ENCODE measurements at regions not wholly inside any gene's neighbourhood (a gene's known extent, or its start where the extent isn't known, plus 50 kb on each side); places are given as distances from the start of the nearest gene placed in this dataset.

DNA sequence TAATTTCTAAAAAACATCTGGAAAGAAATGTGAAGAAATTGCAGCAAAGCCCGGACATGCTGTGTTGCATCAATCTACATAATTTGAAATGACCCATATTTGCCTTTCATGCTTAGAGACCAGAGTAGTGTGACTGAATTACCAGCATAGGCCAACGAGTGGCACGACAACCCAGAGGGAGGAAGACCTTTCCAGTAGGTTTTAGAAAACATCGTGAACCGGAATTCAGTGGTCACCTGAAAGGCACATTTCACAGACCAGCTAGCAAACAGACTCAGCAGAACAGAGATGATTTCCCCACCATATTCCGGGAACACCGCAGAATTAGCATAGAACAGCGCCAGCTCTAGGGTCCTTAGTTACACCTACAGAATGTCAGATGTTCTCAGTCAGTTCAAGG, 620.0 kb upstream of the ZNF385D start:
- H3K27ac ChIP-seq (ENCODE audit: low read depth, low read length), result no peak overlapping the region
- peak overlapping the region; percentile 86 to 92; a peak in 2 of 4 replicates for H3K4me2 ChIP-seq (ENCODE audit: insufficient read depth in 1 of 2, low read depth in 2 of 2, low read length in 2 of 2)
- H3K4me1 ChIP-seq (replicated peaks in 1 of 4; ENCODE audit: control insufficient read depth in 3 of 4, insufficient read depth in 4 of 4, low read length in 3 of 4), result peaks cover 3 to 8% (median 5%) of the 10 kb centered on the region in 4 experiments; a peak in 4 of 7 replicates
- H4K91ac ChIP-seq (replicated peaks; ENCODE audit: insufficient read length, low read length), result no peak overlapping the region
- no peak overlapping the region for H3K4ac ChIP-seq (replicated peaks; ENCODE audit: insufficient read length, low read depth, low read length)
- H3K9ac ChIP-seq (replicated peaks in 1 of 4; ENCODE audit: extremely low read depth in 1 of 4, low read depth in 3 of 4, low read length in 3 of 4), result no peak overlapping the region
- H3K18ac ChIP-seq (ENCODE audit: extremely low read depth, low read length), result no peak overlapping the region
- DNase-seq (ENCODE audit: low read depth in 1 of 2, low spot score in 2 of 2) (no peak), FAIRE-seq (no peak)
- H2AK5ac ChIP-seq (ENCODE audit: low read depth, low read length), result no peak overlapping the region
- H2BK5ac ChIP-seq (ENCODE audit: low read depth, low read length), result no peak overlapping the region
- H3K36me3 ChIP-seq (ENCODE audit: control insufficient read depth in 2 of 4, insufficient read depth in 4 of 4, low read length in 3 of 4), result no peaks in the 10 kb centered on the region
- H3K23ac ChIP-seq (ENCODE audit: insufficient read length), result no peak overlapping the region
- no peaks in the 10 kb centered on the region for H3K79me1 ChIP-seq (ENCODE audit: low read depth, low read length)
- 0 out of 8 replicates have a peak overlapping the region, but pooled peaks of 1 of the 4 experiments have one; percentile 50 for H3K4me3 ChIP-seq (ENCODE audit: extremely low read depth in 1 of 4, insufficient read depth in 2 of 4, low read depth in 3 of 4, low read length in 4 of 4)
- peaks cover 6 to 35% (median 25%) of the 10 kb centered on the region in 4 experiments for H3K27me3 ChIP-seq (replicated peaks in 1 of 4; ENCODE audit: control insufficient read depth in 3 of 4, extremely low read depth in 1 of 4, insufficient read depth in 3 of 4, low read length in 3 of 4)
- peaks cover 4% of the 10 kb centered on the region; the same call in 1 of the 2 replicates for H3K23me2 ChIP-seq (ENCODE audit: low read depth, low read length)
- H2BK120ac ChIP-seq (replicated peaks; ENCODE audit: low read depth, low read length), result no peak overlapping the region
- CTCF ChIA-PET (ENCODE audit: partially characterized antibody), result no interaction called here
- no peaks in the 10 kb centered on the region for H3K79me2 ChIP-seq (ENCODE audit: control insufficient read depth in 1 of 2, insufficient read depth in 2 of 2, low read length in 2 of 2)
- no peaks in the 10 kb centered on the region for H4K20me1 ChIP-seq (replicated peaks in 1 of 2; ENCODE audit: control insufficient read depth in 1 of 2, insufficient read depth in 2 of 2, low read length in 2 of 2)
- H4K5ac ChIP-seq (ENCODE audit: insufficient read length, low read depth, low read length), result no peak overlapping the region
- no peak overlapping the region for H2BK20ac ChIP-seq (ENCODE audit: low read length)
- H3K9me3 ChIP-seq (ENCODE audit: insufficient read depth in 2 of 2, low read depth in 1 of 2, low read length in 1 of 2), result no peaks in the 10 kb centered on the region
- TF ChIP-seq SP2 (IDR thresholded peaks at IDR 0.05; ENCODE audit: low read length) (no peak), GTF2F1 (IDR thresholded peaks at IDR 0.05; ENCODE audit: borderline replicate concordance, low read depth, low read length) (no peak), SIRT6 (IDR thresholded peaks at IDR 0.05; ENCODE audit: low read length) (no peak), RAD21 (IDR thresholded peaks at IDR 0.05 in 1 of 2, conservative IDR thresholded peaks at IDR 0.05 in 1 of 2; ENCODE audit: low read depth in 2 of 2, low read length in 2 of 2) (no peak), CEBPB (IDR thresholded peaks at IDR 0.05; ENCODE audit: low read depth, low read length) (no peak), NANOG (IDR thresholded peaks at IDR 0.05; ENCODE audit: insufficient read depth, low read depth, low read length, poor library complexity, severe bottlenecking) (no peak), CBX5 (IDR thresholded peaks at IDR 0.05; ENCODE audit: low read depth, low read length) (no peak)
- H3K56ac ChIP-seq (replicated peaks; ENCODE audit: insufficient read length, low read depth, low read length), result no peak overlapping the region
- 88% methylated on average over 8 of the region's 8 CpGs; no CpG with 5 or more reads in 1 of the 2 experiments for WGBS, 2 experiments (ENCODE audit: extremely low coverage in 1 of 2, insufficient coverage in 1 of 2, insufficient read length in 1 of 2, insufficient replicate concordance in 2 of 2, low coverage in 1 of 2, low lambda C conversion rate in 2 of 2, missing lambda C conversion rate in 1 of 2)
- no peak overlapping the region; the same call in 1 of the 2 replicates for H2BK12ac ChIP-seq (ENCODE audit: low read depth, low read length)
- POLR2A ChIA-PET (ENCODE audit: partially characterized antibody), result no interaction called here
- H2AFZ ChIP-seq (ENCODE audit: low read length), result no peak overlapping the region
- no peak overlapping the region for H3K14ac ChIP-seq (ENCODE audit: insufficient read length)
- H4K8ac ChIP-seq (ENCODE audit: extremely low read depth, insufficient read depth, low read length), result no peak overlapping the region
- H2BK15ac ChIP-seq (ENCODE audit: low read length), result no peak overlapping the region

Measured in H1 (cell line).